Ishikawa (cell line): ENCODE measurements at regions not wholly inside any gene's neighbourhood (a gene's known extent, or its start where the extent isn't known, plus 50 kb on each side); places are given as distances from the start of the nearest gene placed in this dataset.

Experiments used
- CEBPB ChIP-seq: IDR thresholded peaks from 2 replicates; pipeline ENCODE4 v1.6.1; 2012
- CREB1 ChIP-seq: IDR thresholded peaks from 2 replicates; pipeline ENCODE4 v1.6.1; 2012; ENCODE audit warnings: low read depth
- EGR1 ChIP-seq: IDR thresholded peaks from 2 replicates; pipeline ENCODE4 v1.6.1; 2012
- EP300 ChIP-seq: IDR thresholded peaks from 2 replicates; pipeline ENCODE4 v1.6.1; 2012; ENCODE audit warnings: borderline replicate concordance
- FOXM1 ChIP-seq: IDR thresholded peaks from 2 replicates; pipeline ENCODE4 v1.6.1; 2012; ENCODE audit warnings: low read depth, borderline replicate concordance
- NFIC ChIP-seq: IDR thresholded peaks from 2 replicates; pipeline ENCODE4 v1.6.1; 2012
- RAD21 ChIP-seq: IDR thresholded peaks from 2 replicates; pipeline ENCODE4 v1.6.1; 2012; ENCODE audit warnings: low read depth
- TAF1 ChIP-seq: IDR thresholded peaks from 2 replicates; pipeline ENCODE4 v1.6.1; 2012; ENCODE audit warnings: low read depth, mild to moderate bottlenecking
- TCF12 ChIP-seq: IDR thresholded peaks from 2 replicates; pipeline ENCODE4 v1.6.1; 2012; ENCODE audit warnings: low read depth
- TEAD4 ChIP-seq: IDR thresholded peaks from 2 replicates; pipeline ENCODE4 v1.6.1; 2012
- USF1 ChIP-seq: IDR thresholded peaks from 2 replicates; pipeline ENCODE4 v1.6.1; 2012
- YY1 ChIP-seq: IDR thresholded peaks from 2 replicates; pipeline ENCODE4 v1.6.1; 2012; ENCODE audit warnings: low read depth
- ZBTB7A ChIP-seq: IDR thresholded peaks from 2 replicates; pipeline ENCODE4 v1.6.1; 2012; ENCODE audit warnings: low read depth
- TF ChIP-seq, protein P1 (sequence below): IDR thresholded peaks from 2 replicates; pipeline ENCODE4 v1.6.1; 2012; ENCODE audit warnings: low read depth, mild to moderate bottlenecking
- TF ChIP-seq, protein P2 (sequence below): IDR thresholded peaks from 2 replicates; pipeline ENCODE4 v1.6.1; 2012

GRCh38 chr4:123676071-123676889 lies 279.7 kb downstream of the SPRY1 start:
- TF ChIP-seq CEBPB (no peak), TCF12 (no peak)
- TF ChIP-seq, protein P1, sequence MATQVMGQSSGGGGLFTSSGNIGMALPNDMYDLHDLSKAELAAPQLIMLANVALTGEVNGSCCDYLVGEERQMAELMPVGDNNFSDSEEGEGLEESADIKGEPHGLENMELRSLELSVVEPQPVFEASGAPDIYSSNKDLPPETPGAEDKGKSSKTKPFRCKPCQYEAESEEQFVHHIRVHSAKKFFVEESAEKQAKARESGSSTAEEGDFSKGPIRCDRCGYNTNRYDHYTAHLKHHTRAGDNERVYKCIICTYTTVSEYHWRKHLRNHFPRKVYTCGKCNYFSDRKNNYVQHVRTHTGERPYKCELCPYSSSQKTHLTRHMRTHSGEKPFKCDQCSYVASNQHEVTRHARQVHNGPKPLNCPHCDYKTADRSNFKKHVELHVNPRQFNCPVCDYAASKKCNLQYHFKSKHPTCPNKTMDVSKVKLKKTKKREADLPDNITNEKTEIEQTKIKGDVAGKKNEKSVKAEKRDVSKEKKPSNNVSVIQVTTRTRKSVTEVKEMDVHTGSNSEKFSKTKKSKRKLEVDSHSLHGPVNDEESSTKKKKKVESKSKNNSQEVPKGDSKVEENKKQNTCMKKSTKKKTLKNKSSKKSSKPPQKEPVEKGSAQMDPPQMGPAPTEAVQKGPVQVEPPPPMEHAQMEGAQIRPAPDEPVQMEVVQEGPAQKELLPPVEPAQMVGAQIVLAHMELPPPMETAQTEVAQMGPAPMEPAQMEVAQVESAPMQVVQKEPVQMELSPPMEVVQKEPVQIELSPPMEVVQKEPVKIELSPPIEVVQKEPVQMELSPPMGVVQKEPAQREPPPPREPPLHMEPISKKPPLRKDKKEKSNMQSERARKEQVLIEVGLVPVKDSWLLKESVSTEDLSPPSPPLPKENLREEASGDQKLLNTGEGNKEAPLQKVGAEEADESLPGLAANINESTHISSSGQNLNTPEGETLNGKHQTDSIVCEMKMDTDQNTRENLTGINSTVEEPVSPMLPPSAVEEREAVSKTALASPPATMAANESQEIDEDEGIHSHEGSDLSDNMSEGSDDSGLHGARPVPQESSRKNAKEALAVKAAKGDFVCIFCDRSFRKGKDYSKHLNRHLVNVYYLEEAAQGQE: no peak

GRCh38 chr4:123676890-123677229 lies 280.3 kb downstream of the SPRY1 start:
- TF ChIP-seq, protein P1: no peak
- no peak for TF ChIP-seq TAF1
- no peak for TF ChIP-seq FOXM1
- TF ChIP-seq YY1: no peak
- TF ChIP-seq TEAD4: no peak
- TF ChIP-seq EP300: no peak
- TF ChIP-seq CREB1: no peak
- TF ChIP-seq CEBPB: peak; percentile 24; the same call in 1 of the 2 replicates
- TF ChIP-seq USF1: no peak
- TF ChIP-seq ZBTB7A: no peak
- no peak for TF ChIP-seq EGR1
- TF ChIP-seq TCF12: peak; percentile 48; the same call in 1 of the 2 replicates
- TF ChIP-seq, protein P2, sequence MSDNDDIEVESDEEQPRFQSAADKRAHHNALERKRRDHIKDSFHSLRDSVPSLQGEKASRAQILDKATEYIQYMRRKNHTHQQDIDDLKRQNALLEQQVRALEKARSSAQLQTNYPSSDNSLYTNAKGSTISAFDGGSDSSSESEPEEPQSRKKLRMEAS: no peak
- TF ChIP-seq RAD21: no peak
- peak; percentile 66 for TF ChIP-seq NFIC

- TF ChIP-seq TCF12 (no peak), USF1 (no peak), CEBPB (no peak), CREB1 (no peak), FOXM1 (no peak), TAF1 (no peak), EP300 (no peak), NFIC (no peak), RAD21 (no peak)
- TF ChIP-seq, protein P2: no peak
- TF ChIP-seq, protein P1: no peak
These were observed 286.3 kb downstream of the SPRY1 start for GRCh38 chr4:123682931-123683330.

DNA sequence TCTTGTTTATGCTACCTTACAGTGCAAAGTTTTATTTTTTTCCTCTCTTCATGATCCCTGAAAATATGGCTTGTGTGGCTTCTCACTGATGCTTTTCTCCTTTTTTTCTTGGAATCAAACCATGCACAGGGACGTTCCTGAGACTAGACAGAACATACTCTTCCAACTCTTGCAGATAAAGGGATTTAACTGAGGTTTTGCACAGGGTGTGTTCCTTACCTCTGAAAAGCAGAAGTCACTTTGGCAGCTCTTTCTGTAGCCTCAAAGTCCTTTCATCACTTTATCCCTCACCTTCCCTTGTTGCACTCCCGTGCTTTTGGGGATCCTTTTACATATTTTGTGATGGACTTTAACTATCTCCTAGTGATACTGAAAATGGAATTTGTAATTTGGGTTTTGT lies 300.1 kb downstream of the SPRY1 start:
- TF ChIP-seq NFIC (no peak), TEAD4 (no peak), YY1 (no peak), USF1 (no peak), CREB1 (no peak), TAF1 (no peak), RAD21 (no peak), FOXM1 (no peak), TCF12 (no peak)
- TF ChIP-seq, protein P1: no peak
